Activated T-cell treated with anti-CD3 and anti-CD28 coated beads for 48 hours (primary cell): ENCODE measurements at regions not wholly inside any gene's neighbourhood (a gene's known extent, or its start where the extent isn't known, plus 50 kb on each side); places are given as distances from the start of the nearest gene placed in this dataset.
"Not testable (repeated sequence)": the region's sequence is repeated elsewhere in the genome, so short reads cannot be mapped to it uniquely, and the experiment has no call there.

Experiments
- DNase-seq: peaks from one replicate; pipeline ENCODE4 v3.0.0-alpha.2; 2020; ENCODE audit warnings: low read depth

GRCh38 chr1:187038784-187039183 lies 210.0 kb downstream of the PLA2G4A start:
- no peak for DNase-seq

GRCh38 chr1:187041104-187041503 lies 212.4 kb downstream of the PLA2G4A start:
- no peak for DNase-seq

DNA sequence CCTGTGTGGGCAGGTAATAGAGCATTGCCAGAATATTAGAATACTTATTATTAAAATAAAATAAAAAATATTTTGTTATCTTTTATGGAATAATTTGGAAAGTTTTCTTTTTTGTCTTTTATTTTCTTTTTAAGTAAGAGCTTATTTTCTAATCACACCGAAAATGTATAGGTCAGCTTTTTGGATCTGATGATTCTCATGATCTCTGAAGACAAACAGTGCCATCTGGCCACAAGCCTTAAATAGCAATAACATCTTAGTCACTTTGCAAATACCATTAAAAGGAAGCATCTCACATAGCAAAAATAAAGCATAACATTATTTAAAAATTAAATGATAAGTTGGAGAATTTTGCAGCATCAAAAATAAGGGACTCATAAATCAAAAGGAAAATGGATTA lies 213.8 kb downstream of the PLA2G4A start:
- no peak for DNase-seq

- not testable (repeated sequence) for DNase-seq
Observed at GRCh38 chr1:187043433-187043832, 214.7 kb downstream of the PLA2G4A start.

DNA sequence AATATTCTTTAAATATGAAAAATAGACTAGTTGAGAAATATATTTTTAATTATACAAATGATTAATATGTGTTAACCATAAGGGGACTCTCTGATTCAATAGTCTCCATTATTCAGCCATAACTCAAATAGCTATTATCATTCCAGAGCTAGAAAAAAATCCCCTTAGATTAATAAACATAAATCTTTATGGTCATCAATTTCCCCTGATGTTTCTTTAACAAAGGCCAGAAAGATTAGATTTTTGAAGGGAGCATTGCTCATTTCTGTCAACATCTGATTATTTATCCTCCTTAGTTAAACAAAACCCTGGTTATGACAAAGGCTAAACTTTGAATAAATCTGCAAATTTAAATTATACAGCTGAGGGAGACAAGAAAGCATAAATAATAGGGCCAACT lies 215.7 kb downstream of the PLA2G4A start:
- DNase-seq, result no peak

- DNase-seq, result no peak
Observed at GRCh38 chr1:187045371-187045770, 216.6 kb downstream of the PLA2G4A start.

DNA sequence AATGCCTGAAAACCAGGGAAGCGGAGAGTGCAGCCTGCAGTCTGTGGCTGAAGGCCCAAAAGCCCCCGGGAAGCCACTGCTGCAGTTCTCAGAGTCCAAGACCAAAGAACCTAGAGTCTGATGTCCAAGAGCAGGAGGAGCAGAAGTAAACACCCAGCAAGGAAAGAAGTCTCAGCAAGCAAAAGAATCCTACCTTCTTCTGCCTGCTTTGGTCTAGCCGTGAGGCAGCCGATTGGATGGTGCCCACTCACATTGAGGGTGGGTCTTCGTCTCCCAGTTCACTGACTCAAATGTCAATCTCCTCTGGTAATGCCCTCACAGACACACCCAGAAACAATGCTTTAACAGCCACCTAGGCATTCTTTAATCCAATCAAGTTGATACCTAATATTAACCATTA lies 217.5 kb downstream of the PLA2G4A start:
- no peak for DNase-seq

DNA sequence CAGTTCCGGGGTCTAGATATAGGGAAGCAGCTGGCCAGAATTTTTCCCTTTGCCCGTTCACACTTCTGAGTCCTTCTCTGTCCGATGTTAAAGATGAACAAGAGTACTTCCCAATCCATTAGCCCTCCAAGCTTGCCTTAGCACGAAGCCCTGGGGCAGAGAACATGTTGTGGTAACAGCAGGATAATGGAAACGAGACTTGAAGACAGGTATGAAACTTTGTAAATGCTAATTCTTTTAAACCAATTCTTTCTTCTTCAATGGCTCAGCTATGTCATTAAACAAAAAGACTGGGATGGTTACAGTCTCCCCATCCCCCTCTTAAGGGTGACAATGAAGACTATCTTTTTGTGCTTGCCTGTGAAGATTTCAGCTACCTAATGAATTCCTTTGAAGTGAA lies 218.5 kb downstream of the PLA2G4A start:
- DNase-seq, result no peak

- no peak for DNase-seq
Observed at GRCh38 chr1:187051618-187052232, 223.0 kb downstream of the PLA2G4A start.

GRCh38 chr1:187053876-187054275 lies 225.1 kb downstream of the PLA2G4A start:
- no peak for DNase-seq

- DNase-seq, result no peak
Observed at GRCh38 chr1:187054862-187055757, 226.4 kb downstream of the PLA2G4A start.

DNA sequence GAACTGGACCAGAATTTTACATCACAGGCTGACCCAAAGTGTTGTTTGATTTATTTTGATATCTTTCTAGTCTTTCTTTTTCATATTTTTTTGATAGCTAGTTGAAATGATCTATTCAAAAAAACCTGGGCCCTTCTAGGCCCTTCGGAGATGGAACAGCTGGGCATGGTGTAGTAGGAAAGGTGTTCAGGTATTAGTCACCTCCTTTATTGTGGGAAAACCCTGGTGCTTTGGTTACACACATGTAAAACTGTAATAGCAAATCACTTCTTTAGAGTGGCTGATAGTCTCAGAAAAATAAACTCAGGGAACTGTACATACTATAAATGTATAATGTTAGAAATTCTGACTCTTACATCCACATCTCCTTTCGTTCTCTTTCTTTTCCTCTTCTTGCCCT lies 234.5 kb downstream of the PLA2G4A start:
- no peak for DNase-seq

- DNase-seq, result no peak
Observed at GRCh38 chr1:187067160-187067559, 238.4 kb downstream of the PLA2G4A start.

DNA sequence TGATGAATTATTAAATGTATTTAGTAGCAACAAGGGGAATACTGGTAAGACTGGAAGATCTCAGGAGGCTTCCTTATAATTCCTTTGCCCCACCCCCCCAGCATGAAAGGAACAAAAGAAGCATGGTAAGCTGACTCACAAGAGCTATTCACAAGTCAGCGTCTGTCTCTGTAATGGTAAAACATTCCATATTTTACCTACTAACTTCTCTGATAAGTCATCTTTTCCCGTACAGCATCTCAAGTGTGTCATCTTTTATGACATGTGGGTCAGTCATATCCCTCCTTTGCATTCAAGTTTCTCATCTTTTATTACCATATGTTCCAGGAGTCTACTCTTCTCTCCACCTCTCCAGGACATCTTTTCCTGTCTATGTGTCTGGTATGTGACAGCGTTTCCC lies 241.3 kb downstream of the PLA2G4A start:
- DNase-seq, result no peak

GRCh38 chr1:187072262-187073034 lies 243.7 kb downstream of the PLA2G4A start:
- DNase-seq, result not testable (repeated sequence)

DNA sequence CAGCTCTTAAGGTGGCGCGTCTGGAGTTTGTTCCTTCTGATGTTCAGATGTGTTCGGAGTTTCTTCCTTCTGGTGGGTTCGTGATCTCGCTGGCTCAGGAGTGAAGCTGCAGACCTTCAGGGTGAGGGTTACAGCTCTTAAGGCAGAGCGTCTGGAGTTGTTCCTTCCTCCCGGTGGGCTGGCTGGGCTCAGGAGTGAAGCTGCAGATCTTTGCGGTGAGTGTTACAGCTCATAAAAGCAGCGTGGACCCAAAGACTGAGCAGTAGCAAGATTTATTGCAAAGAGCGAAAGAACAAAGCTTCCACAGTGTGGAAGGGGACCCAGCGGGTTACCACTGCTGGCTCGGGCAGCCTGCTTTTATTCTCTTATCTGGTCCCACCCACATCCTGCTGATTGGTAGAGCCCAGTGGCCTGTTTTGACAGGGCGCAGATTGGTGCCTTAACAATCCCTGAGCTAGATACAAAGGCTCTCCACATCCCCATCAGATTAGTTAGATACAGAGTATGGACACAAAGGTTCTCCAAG lies 244.3 kb downstream of the PLA2G4A start:
- not testable (repeated sequence) for DNase-seq

GRCh38 chr1:187073634-187074245 lies 245.0 kb downstream of the PLA2G4A start:
- DNase-seq, result not testable (repeated sequence)

DNA sequence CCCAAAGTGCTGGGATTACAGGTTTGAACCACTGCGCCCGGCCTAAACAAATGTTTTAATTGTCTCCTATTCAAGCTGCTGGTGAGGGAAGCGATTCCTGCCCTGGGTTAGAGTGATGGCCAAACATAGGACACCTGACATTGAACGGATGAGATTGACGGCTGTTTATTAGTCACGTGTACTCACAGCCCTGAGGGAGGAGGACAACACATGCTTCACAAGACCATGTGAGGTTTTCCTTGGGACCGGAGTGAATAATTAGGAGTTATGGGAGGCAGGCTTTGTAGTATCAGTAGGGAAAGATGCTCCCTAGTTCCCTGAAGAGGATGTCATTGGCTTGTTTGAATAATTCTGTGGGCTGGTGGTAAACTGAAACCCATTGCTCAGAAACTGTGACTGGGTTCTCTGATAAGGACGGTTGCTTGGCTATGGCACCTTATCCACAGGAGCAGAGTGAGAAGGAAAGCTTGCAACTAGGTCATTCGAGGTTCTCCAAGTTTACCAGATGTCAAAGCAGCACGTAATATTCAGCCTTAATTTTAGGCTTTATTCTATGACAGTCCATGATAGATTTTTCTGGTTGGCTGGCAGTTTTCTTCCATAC lies 245.8 kb downstream of the PLA2G4A start:
- DNase-seq, result no peak

- DNase-seq, result no peak
Observed at GRCh38 chr1:187076922-187077321, 248.2 kb downstream of the PLA2G4A start.

DNA sequence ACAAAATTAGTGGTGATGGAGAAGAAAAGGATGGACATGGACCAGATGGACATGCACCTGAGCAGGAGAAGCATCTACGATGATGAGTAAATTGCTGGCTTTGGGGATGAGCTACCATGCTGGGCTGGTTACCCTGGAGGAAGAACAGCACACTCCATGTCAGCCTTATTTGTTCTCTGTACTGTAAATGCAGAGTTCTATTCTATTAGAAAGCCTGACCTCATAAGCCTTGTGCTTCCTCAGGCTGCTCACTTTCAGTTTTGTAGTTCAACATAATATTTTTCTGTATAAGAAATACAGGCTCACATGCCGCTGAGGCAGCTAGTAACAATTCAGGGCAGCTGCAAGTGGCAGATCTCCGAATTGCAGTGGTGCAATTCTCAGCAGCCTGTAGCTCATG lies 249.6 kb downstream of the PLA2G4A start:
- no peak for DNase-seq

DNA sequence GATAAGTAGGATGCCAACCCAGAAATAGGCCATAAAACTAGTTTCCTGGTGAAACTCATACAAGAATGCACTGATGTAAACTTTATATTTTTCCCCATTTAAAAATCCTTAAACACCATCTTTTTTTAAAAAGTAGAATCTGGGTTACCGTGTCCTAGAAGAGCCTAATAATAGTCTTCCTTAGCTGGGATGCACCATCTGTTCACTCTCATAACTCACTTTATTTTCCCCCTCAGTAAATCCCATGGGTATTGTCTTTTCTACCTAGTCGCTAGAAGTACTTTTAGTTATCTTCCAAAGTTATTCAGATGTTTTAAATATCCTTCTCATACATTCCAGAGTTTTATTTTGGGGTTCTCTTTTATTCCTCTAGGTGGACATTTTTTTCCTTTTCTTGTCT lies 250.2 kb downstream of the PLA2G4A start:
- no peak for DNase-seq

DNA sequence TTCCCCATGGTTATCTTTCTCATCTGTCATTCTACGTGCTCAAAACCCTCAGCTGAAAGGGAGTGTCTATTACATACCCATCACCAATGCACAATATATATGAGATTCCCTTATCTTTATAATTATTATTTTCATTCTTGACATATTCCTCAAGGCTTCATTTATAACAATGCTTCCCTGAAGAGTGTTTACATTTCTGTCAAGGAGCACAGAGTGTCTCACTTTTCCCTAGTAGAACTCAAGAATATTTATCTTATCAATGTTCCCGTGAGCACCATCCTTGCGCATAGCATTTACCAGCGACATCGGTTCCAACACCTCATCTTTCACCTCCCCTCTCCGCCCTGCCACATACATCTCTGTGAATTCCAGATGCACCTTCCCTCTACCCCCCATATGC lies 250.6 kb downstream of the PLA2G4A start:
- DNase-seq, result no peak
